SK-N-SH (cell line): ENCODE measurements at regions not wholly inside any gene's neighbourhood (a gene's known extent, or its start where the extent isn't known, plus 50 kb on each side); places are given as distances from the start of the nearest gene placed in this dataset.

ENCODE experiments used
- CHD2 ChIP-seq: fragments of 150-350 bp; IDR thresholded peaks from 2 replicates; pipeline ENCODE4 v1.6.1; 2018; ENCODE audit warnings: low read length; ENCODE audit not compliant: partially characterized antibody
- ELF1 ChIP-seq: IDR thresholded peaks from 2 replicates; pipeline ENCODE4 v1.4.0; 2012
- GATA2 ChIP-seq: sonication (generic); formaldehyde crosslinking; IDR thresholded peaks from 2 replicates; pipeline ENCODE4 v1.5.0; 2020; ENCODE audit warnings: mild to moderate bottlenecking, missing genetic modification reagents
- MXI1 ChIP-seq: IDR thresholded peaks from 2 replicates; pipeline ENCODE4 v1.6.1; 2012; ENCODE audit warnings: mild to moderate bottlenecking, low read depth, low read length, improper control_type of control experiment
- RXRA ChIP-seq: IDR thresholded peaks from 2 replicates; pipeline ENCODE4 v1.4.0; 2012; ENCODE audit warnings: low read depth, mild to moderate bottlenecking, borderline replicate concordance
- SMC3 ChIP-seq: IDR thresholded peaks from 2 replicates; pipeline ENCODE4 v1.6.1; 2012; ENCODE audit warnings: low read depth, low read length, improper control_type of control experiment
- TF ChIP-seq, protein P1 (sequence below): fragments of 150-350 bp; IDR thresholded peaks from 2 replicates; pipeline ENCODE4 v1.6.1; 2017; ENCODE audit warnings: antibody characterized with exemption, low read length, low read depth, borderline replicate concordance
- TF ChIP-seq, protein P2 (sequence below): IDR thresholded peaks from 2 replicates; pipeline ENCODE4 v1.6.1; 2012; ENCODE audit warnings: mild to moderate bottlenecking, low read depth, low read length, moderate library complexity
- TF ChIP-seq, protein P3 (sequence below): fragments of 200-600 bp; sonication (generic); IDR thresholded peaks from 2 replicates; pipeline ENCODE4 v1.6.1; 2017; ENCODE audit warnings: antibody characterized with exemption, mild to moderate bottlenecking, moderate library complexity

DNA sequence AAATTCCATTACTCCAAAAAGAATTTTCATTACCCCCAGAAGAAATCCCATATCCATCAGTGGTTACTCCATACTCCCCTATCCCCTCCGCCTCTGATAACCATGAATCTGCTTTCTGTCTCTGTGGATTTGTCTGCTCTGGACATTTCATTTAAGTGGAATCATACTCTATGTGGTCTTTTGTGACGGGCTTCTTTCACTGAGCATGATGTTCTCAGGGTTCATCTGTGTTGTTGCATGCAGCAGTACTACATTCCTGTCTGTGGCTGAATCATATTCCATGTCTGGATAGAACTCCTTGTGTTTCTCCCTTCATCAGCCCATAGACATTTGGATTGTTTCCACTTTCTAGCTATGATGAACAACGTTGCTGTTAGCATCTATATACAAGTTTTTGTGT, 59.5 kb upstream of the IRX3 start:
- TF ChIP-seq SMC3, result no peak
- TF ChIP-seq, protein P1, sequence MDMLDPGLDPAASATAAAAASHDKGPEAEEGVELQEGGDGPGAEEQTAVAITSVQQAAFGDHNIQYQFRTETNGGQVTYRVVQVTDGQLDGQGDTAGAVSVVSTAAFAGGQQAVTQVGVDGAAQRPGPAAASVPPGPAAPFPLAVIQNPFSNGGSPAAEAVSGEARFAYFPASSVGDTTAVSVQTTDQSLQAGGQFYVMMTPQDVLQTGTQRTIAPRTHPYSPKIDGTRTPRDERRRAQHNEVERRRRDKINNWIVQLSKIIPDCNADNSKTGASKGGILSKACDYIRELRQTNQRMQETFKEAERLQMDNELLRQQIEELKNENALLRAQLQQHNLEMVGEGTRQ, result no peak
- no peak for TF ChIP-seq MXI1
- TF ChIP-seq RXRA, result no peak
- TF ChIP-seq, protein P2, sequence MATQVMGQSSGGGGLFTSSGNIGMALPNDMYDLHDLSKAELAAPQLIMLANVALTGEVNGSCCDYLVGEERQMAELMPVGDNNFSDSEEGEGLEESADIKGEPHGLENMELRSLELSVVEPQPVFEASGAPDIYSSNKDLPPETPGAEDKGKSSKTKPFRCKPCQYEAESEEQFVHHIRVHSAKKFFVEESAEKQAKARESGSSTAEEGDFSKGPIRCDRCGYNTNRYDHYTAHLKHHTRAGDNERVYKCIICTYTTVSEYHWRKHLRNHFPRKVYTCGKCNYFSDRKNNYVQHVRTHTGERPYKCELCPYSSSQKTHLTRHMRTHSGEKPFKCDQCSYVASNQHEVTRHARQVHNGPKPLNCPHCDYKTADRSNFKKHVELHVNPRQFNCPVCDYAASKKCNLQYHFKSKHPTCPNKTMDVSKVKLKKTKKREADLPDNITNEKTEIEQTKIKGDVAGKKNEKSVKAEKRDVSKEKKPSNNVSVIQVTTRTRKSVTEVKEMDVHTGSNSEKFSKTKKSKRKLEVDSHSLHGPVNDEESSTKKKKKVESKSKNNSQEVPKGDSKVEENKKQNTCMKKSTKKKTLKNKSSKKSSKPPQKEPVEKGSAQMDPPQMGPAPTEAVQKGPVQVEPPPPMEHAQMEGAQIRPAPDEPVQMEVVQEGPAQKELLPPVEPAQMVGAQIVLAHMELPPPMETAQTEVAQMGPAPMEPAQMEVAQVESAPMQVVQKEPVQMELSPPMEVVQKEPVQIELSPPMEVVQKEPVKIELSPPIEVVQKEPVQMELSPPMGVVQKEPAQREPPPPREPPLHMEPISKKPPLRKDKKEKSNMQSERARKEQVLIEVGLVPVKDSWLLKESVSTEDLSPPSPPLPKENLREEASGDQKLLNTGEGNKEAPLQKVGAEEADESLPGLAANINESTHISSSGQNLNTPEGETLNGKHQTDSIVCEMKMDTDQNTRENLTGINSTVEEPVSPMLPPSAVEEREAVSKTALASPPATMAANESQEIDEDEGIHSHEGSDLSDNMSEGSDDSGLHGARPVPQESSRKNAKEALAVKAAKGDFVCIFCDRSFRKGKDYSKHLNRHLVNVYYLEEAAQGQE, result no peak
- TF ChIP-seq ELF1, result no peak
- TF ChIP-seq, protein P3, sequence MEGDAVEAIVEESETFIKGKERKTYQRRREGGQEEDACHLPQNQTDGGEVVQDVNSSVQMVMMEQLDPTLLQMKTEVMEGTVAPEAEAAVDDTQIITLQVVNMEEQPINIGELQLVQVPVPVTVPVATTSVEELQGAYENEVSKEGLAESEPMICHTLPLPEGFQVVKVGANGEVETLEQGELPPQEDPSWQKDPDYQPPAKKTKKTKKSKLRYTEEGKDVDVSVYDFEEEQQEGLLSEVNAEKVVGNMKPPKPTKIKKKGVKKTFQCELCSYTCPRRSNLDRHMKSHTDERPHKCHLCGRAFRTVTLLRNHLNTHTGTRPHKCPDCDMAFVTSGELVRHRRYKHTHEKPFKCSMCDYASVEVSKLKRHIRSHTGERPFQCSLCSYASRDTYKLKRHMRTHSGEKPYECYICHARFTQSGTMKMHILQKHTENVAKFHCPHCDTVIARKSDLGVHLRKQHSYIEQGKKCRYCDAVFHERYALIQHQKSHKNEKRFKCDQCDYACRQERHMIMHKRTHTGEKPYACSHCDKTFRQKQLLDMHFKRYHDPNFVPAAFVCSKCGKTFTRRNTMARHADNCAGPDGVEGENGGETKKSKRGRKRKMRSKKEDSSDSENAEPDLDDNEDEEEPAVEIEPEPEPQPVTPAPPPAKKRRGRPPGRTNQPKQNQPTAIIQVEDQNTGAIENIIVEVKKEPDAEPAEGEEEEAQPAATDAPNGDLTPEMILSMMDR, result no peak
- TF ChIP-seq CHD2, result no peak
- no peak for TF ChIP-seq GATA2 (CRISPR knock-in tag)
